B cell (primary cell): ENCODE measurements at regions not wholly inside any gene's neighbourhood (a gene's known extent, or its start where the extent isn't known, plus 50 kb on each side); places are given as distances from the start of the nearest gene placed in this dataset.

ENCODE experiments used
- ATAC-seq: fragments of 200-7000 bp; cut with Tn5 transposase; one replicate; pipeline ENCODE4 v1.10.0; 2021; ENCODE audit warnings: low read depth, mild to moderate bottlenecking, moderate number of reproducible peaks, moderate library complexity
- CTCF ChIA-PET: fragments of 350-600 bp; sonication (Branson Sonifier 250); formaldehyde crosslinking; loops from one replicate; lab custom pipeline; 2021; ENCODE audit warnings: antibody characterized with exemption, inconsistent platforms; lab: Charles Lee
- POLR2A ChIA-PET: fragments of 350-600 bp; sonication (Branson Sonifier 250); formaldehyde crosslinking; loops from one replicate; lab custom pipeline; 2021; ENCODE audit warnings: antibody characterized with exemption; lab: Charles Lee
- DNase-seq: peaks from one replicate; pipeline ENCODE4 v3.0.0; 2013
- H2AFZ ChIP-seq: 2 replicates; pipeline ENCODE4 v1.6.1; 2012; ENCODE audit warnings: mild to moderate bottlenecking, low read depth, low read length; ENCODE audit not compliant: insufficient read depth, poor library complexity, severe bottlenecking
- H3K27ac ChIP-seq, 2 donors: 1 replicate in 1 of 2; 2 replicates in 1 of 2; pipeline ENCODE4 v1.5.1; 2012 to 2013; ENCODE audit warnings: low read length in 2 of 2, mild to moderate bottlenecking in 2 of 2, moderate library complexity in 1 of 2
- H3K27me3 ChIP-seq, 4 experiments: fragments of 200-600 bp in 1 of 4; sonication (generic) in 1 of 4; replicated peaks in 1 of 4; 1 replicate in 2 of 4; 2 replicates in 2 of 4; pipeline versions ENCODE4 v1.6.1 to v1.7.0; 2013 to 2016; ENCODE audit warnings: low read length in 3 of 4, mild to moderate bottlenecking in 2 of 4, mixed read lengths in 1 of 4, moderate library complexity in 1 of 4; ENCODE audit not compliant: insufficient read depth in 4 of 4, control insufficient read depth in 3 of 4; ENCODE audit errors: control extremely low read depth in 1 of 4
- H3K36me3 ChIP-seq, 2 experiments: replicated peaks in 1 of 2; 1 replicate in 1 of 2; 2 replicates in 1 of 2; pipeline versions ENCODE4 v1.6.1 to v1.7.1; 2013; ENCODE audit warnings: low read length in 1 of 2; ENCODE audit not compliant: insufficient read depth in 2 of 2, control insufficient read depth in 1 of 2; ENCODE audit errors: control extremely low read depth in 1 of 2, extremely low read depth in 1 of 2
- H3K4me1 ChIP-seq, 2 donors: fragments of 200-600 bp in 1 of 2; sonication (generic) in 1 of 2; 1 replicate in 1 of 2; 2 replicates in 1 of 2; pipeline versions ENCODE4 v1.5.1 to v1.6.1; 2013 to 2017; ENCODE audit warnings: low read length in 2 of 2; ENCODE audit not compliant: control insufficient read depth in 2 of 2, insufficient read depth in 2 of 2
- H3K4me2 ChIP-seq: replicated peaks from 2 replicates; pipeline ENCODE3; 2012; ENCODE audit warnings: mild to moderate bottlenecking, low read depth, low read length; ENCODE audit not compliant: poor library complexity, severe bottlenecking
- H3K4me3 ChIP-seq, 5 experiments: fragments of 200-600 bp in 1 of 5; sonication (generic) in 1 of 5; 1 replicate in 3 of 5; 2 replicates in 2 of 5; pipeline versions ENCODE4 v1.5.1 to v1.7.0; 2011 to 2016; ENCODE audit warnings: low read length in 4 of 5, mild to moderate bottlenecking in 4 of 5, low read depth in 2 of 5, control low read depth in 1 of 5, moderate library complexity in 1 of 5; ENCODE audit not compliant: insufficient read depth in 1 of 5; ENCODE audit errors: control extremely low read depth in 1 of 5, extremely low read depth in 1 of 5
- H3K79me2 ChIP-seq: fragments of 200-600 bp; sonication (generic); one replicate; pipeline ENCODE4 v1.6.0; 2016; ENCODE audit warnings: low read length; ENCODE audit not compliant: control insufficient read depth, insufficient read depth
- H3K9ac ChIP-seq: fragments of 200-600 bp; sonication (generic); 2 replicates; pipeline ENCODE4 v1.6.1; 2017; ENCODE audit warnings: mild to moderate bottlenecking, low read length, moderate library complexity
- H3K9me3 ChIP-seq, 3 donors: one replicate each; pipeline versions ENCODE4 v1.6.1 to v1.7.1; 2013; ENCODE audit warnings: low read length in 2 of 3; ENCODE audit not compliant: control insufficient read depth in 2 of 3, insufficient read depth in 1 of 3; ENCODE audit errors: control extremely low read depth in 1 of 3
- H4K20me1 ChIP-seq: 2 replicates; pipeline ENCODE4 v1.6.0; 2012; ENCODE audit warnings: mild to moderate bottlenecking, low read length; ENCODE audit not compliant: insufficient read depth, control insufficient read depth, poor library complexity, severe bottlenecking
- H3K27ac Mint-ChIP-seq: one replicate; pipeline ENCODE4 v1.8.0; 2021; ENCODE audit warnings: mixed read lengths
- H3K27me3 Mint-ChIP-seq: one replicate; pipeline ENCODE4 v1.8.0; 2021; ENCODE audit warnings: mixed read lengths
- H3K4me1 Mint-ChIP-seq: one replicate; pipeline ENCODE4 v1.8.0; 2021; ENCODE audit warnings: mixed read lengths
- H3K4me3 Mint-ChIP-seq: one replicate; pipeline ENCODE4 v1.8.0; 2021; ENCODE audit warnings: mixed read lengths
- H3K9me3 Mint-ChIP-seq: one replicate; pipeline ENCODE4 v1.8.0; 2022; ENCODE audit warnings: mixed read lengths; ENCODE audit not compliant: insufficient read depth
- CTCF ChIP-seq: fragments of 200-600 bp; IDR thresholded peaks from one replicate; pipeline ENCODE4 v1.8.0; 2022; ENCODE audit warnings: antibody characterized with exemption, mild to moderate bottlenecking
- EZH2 ChIP-seq: IDR thresholded peaks from 2 replicates; pipeline ENCODE4 v1.6.1; 2012; ENCODE audit warnings: borderline replicate concordance, low read depth, mild to moderate bottlenecking, moderate library complexity, low read length; ENCODE audit not compliant: insufficient read depth, poor library complexity, severe bottlenecking
- WGBS: methylation state at CpG from one replicate; pipeline ENCODE4 v1.1.5; 2013; ENCODE audit warnings: missing lambda C conversion rate; ENCODE audit not compliant: insufficient coverage; 5-methylcytosine and 5-hydroxymethylcytosine counted together
- intact Hi-C: fragments of 100-400 bp; cut with micrococcal nuclease; formaldehyde crosslinking; loops from one replicate; pipeline ENCODE4 v1.10.0; 2022

- Mint-ChIP-seq H3K27me3 (no peaks in the 10 kb centered on the region), H3K27ac (no peak overlapping the region), H3K9me3 (peaks cover 2% of the 10 kb centered on the region), H3K4me3 (no peak overlapping the region), H3K4me1 (peaks cover 2% of the 10 kb centered on the region)
- Histone ChIP-seq H3K4me2 (no peak overlapping the region), H3K36me3 (no peaks in the 10 kb centered on the region), H4K20me1 (no peaks in the 10 kb centered on the region), H3K9me3 (peaks cover 0 to 2% (median 0%) of the 10 kb centered on the region in 3 donors), H3K27ac (no peak overlapping the region), H3K79me2 (no peaks in the 10 kb centered on the region), H3K9ac (no peak overlapping the region), H2AFZ (no peak overlapping the region), H3K4me3 (no peak overlapping the region), H3K27me3 (no peaks in the 10 kb centered on the region), H3K4me1 (no peaks in the 10 kb centered on the region)
- ChIA-PET CTCF (no interaction called here), POLR2A (no interaction called here)
- ATAC-seq (no peak), DNase-seq (no peak)
- intact Hi-C loops: no loop called here
- TF ChIP-seq CTCF: no peak
- no peak for TF ChIP-seq EZH2
- WGBS: 61% methylated on average over 8 of the region's 8 CpGs
These were observed 141.7 kb downstream of the ZFP36L2 start for GRCh38 chr2:43084699-43085091.

GRCh38 chr2:43083710-43084698 lies 142.4 kb downstream of the ZFP36L2 start:
- H3K4me2 ChIP-seq: no peak overlapping the region
- no peak overlapping the region for H3K9ac ChIP-seq
- H3K27me3 ChIP-seq: no peaks in the 10 kb centered on the region
- ChIA-PET POLR2A (no interaction called here), CTCF (no interaction called here)
- H3K4me3 ChIP-seq: no peak overlapping the region
- no peaks in the 10 kb centered on the region for H3K36me3 ChIP-seq
- Mint-ChIP-seq H3K4me1 (peaks cover 2% of the 10 kb centered on the region), H3K4me3 (no peak overlapping the region), H3K9me3 (no peaks in the 10 kb centered on the region), H3K27me3 (no peaks in the 10 kb centered on the region), H3K27ac (no peak overlapping the region)
- WGBS: 86% methylated on average over 6 of the region's 13 CpGs
- intact Hi-C loops: no loop called here
- H3K9me3 ChIP-seq: peaks cover 0 to 2% (median 0%) of the 10 kb centered on the region in 3 donors
- ATAC-seq (no peak), DNase-seq (no peak)
- no peak overlapping the region for H2AFZ ChIP-seq
- no peaks in the 10 kb centered on the region for H4K20me1 ChIP-seq
- no peaks in the 10 kb centered on the region for H3K79me2 ChIP-seq
- no peaks in the 10 kb centered on the region for H3K4me1 ChIP-seq
- TF ChIP-seq CTCF (no peak), EZH2 (no peak)
- H3K27ac ChIP-seq: no peak overlapping the region
